Cardiac muscle cell (in vitro differentiated cells and primary cell): ENCODE measurements at regions not wholly inside any gene's neighbourhood (a gene's known extent, or its start where the extent isn't known, plus 50 kb on each side); places are given as distances from the start of the nearest gene placed in this dataset.

Source experiments
- DNase-seq, 2 donors: peaks; one replicate each; pipeline versions ENCODE4 v3.0.0 to v3.0.0-alpha.2; 2010 to 2017; ENCODE audit warnings: low read depth in 1 of 2, low spot score in 1 of 2
- H3K27ac ChIP-seq: fragments of 200-600 bp; sonication (generic); 2 replicates; pipeline ENCODE4 v1.5.1; 2016
- H3K27me3 ChIP-seq: fragments of 200-600 bp; sonication (generic); 2 replicates; pipeline ENCODE4 v1.6.0; 2016; ENCODE audit warnings: control low read depth
- H3K36me3 ChIP-seq: fragments of 200-600 bp; sonication (generic); 2 replicates; pipeline ENCODE4 v1.5.1; 2016; ENCODE audit warnings: control low read depth
- H3K4me1 ChIP-seq: fragments of 200-600 bp; sonication (generic); 2 replicates; pipeline ENCODE4 v1.8.1; 2017; ENCODE audit warnings: low read depth, mild to moderate bottlenecking, mixed run types
- H3K4me3 ChIP-seq: fragments of 200-600 bp; sonication (generic); 2 replicates; pipeline ENCODE4 v1.5.1; 2016; ENCODE audit warnings: mild to moderate bottlenecking
- H3K9me3 ChIP-seq: fragments of 200-600 bp; sonication (generic); 2 replicates; pipeline ENCODE4 v1.5.1; 2017; ENCODE audit warnings: low read depth, mild to moderate bottlenecking, control low read depth
- CTCF ChIP-seq: IDR thresholded peaks from 2 replicates; pipeline ENCODE4 v1.5.1; 2012; ENCODE audit warnings: low read depth, mild to moderate bottlenecking, low read length

- no peak for DNase-seq
- Histone ChIP-seq H3K27me3 (no peaks in the 10 kb centered on the region), H3K9me3 (no peaks in the 10 kb centered on the region), H3K4me1 (peaks cover 10% of the 10 kb centered on the region), H3K27ac (no peak overlapping the region), H3K4me3 (no peak overlapping the region), H3K36me3 (no peaks in the 10 kb centered on the region)
- TF ChIP-seq CTCF: no peak
Measured at GRCh38 chr4:29453303-29453820, 1266.8 kb upstream of the PCDH7 start.

- DNase-seq: no peak
- H3K36me3 ChIP-seq: no peaks in the 10 kb centered on the region
- no peak overlapping the region for H3K4me3 ChIP-seq
- no peak overlapping the region for H3K27ac ChIP-seq
- peaks cover 2% of the 10 kb centered on the region for H3K9me3 ChIP-seq
- no peak for TF ChIP-seq CTCF
- no peaks in the 10 kb centered on the region for H3K4me1 ChIP-seq
- no peaks in the 10 kb centered on the region for H3K27me3 ChIP-seq
Measured at GRCh38 chr4:29459926-29460325, 1260.2 kb upstream of the PCDH7 start.

- DNase-seq: no peak
- TF ChIP-seq CTCF: no peak
- H3K36me3 ChIP-seq: no peaks in the 10 kb centered on the region
- no peak overlapping the region for H3K4me3 ChIP-seq
- no peaks in the 10 kb centered on the region for H3K9me3 ChIP-seq
- H3K4me1 ChIP-seq: no peaks in the 10 kb centered on the region
- no peak overlapping the region for H3K27ac ChIP-seq
- H3K27me3 ChIP-seq: no peaks in the 10 kb centered on the region
Measured at GRCh38 chr4:29467044-29467717, 1253.0 kb upstream of the PCDH7 start.
